HepG2 (cell line): ENCODE measurements at regions not wholly inside any gene's neighbourhood (a gene's known extent, or its start where the extent isn't known, plus 50 kb on each side); places are given as distances from the start of the nearest gene placed in this dataset.

Experiments
- ATAC-seq: fragments of 200-7000 bp; cut with Tn5 transposase; 3 replicates; pipeline ENCODE4 v1.9.1; 2020; ENCODE audit warnings: mild to moderate bottlenecking, moderate library complexity
- BruUV-seq: library from RNA; stranded (reverse); fragments of 400-500 nt; replicated peaks from 2 replicates; lab custom pipeline; 2021; lab: Mats Ljungman, UMichigan
- CTCF ChIA-PET: fragments of 300-600 bp; formaldehyde crosslinking; extraction: SDS; loops from one replicate; lab custom pipeline; 2021; ENCODE audit warnings: low total read pairs, inconsistent platforms, low intra/inter-chr PET ratio; lab: Yijun Ruan, JAX
- POLR2A ChIA-PET: fragments of 350-600 bp; sonication (Branson Sonifier 250); formaldehyde crosslinking; loops from one replicate; lab custom pipeline; 2020; ENCODE audit warnings: antibody characterized with exemption, inconsistent platforms; lab: Yijun Ruan, JAX
- DNase-seq: peaks from one replicate; pipeline ENCODE4 v3.0.0-alpha.2; 2015; ENCODE audit warnings: low spot score
- FAIRE-seq: peaks from 3 replicates; lab custom pipeline; 2011; peaks lifted over from hg19 to GRCh38; lab: Jason Lieb, UNC
- H2AFZ ChIP-seq: one replicate; pipeline ENCODE4 v1.6.1; 2011; ENCODE audit warnings: low read length, inconsistent platforms
- H3K27ac ChIP-seq: fragments of 300-600 bp; 3 replicates; pipeline ENCODE4 v1.8.0; 2011; ENCODE audit warnings: mixed run types, mild to moderate bottlenecking, mixed read lengths, low read length, inconsistent platforms; ENCODE audit not compliant: insufficient read depth; ENCODE audit errors: extremely low read length
- H3K27me3 ChIP-seq, 2 experiments: fragments of 200-600 bp in 1 of 2; 2 replicates in 1 of 2; 3 replicates in 1 of 2; pipeline versions ENCODE4 v1.6.0 to v1.8.0; 2011; ENCODE audit warnings: low read length in 2 of 2, mild to moderate bottlenecking in 2 of 2, moderate library complexity in 2 of 2, inconsistent platforms in 1 of 2; ENCODE audit not compliant: insufficient read depth in 2 of 2, control insufficient read depth in 1 of 2
- H3K36me3 ChIP-seq, 2 experiments: fragments of 200-600 bp in 1 of 2; replicated peaks in 1 of 2; 2 replicates in 1 of 2; 3 replicates in 1 of 2; pipeline versions ENCODE4 v1.5.1 to v1.8.0; 2011; ENCODE audit warnings: low read length in 2 of 2, inconsistent platforms in 1 of 2; ENCODE audit not compliant: insufficient read depth in 2 of 2, control insufficient read depth in 1 of 2
- H3K4me1 ChIP-seq: 2 replicates; pipeline ENCODE4 v1.5.1; 2012; ENCODE audit warnings: low read length, inconsistent platforms; ENCODE audit not compliant: insufficient read depth
- H3K4me2 ChIP-seq: 2 replicates; pipeline ENCODE4 v1.6.0; 2011; ENCODE audit warnings: low read depth, low read length, inconsistent platforms
- H3K4me3 ChIP-seq, 3 experiments: fragments of 200-600 bp in 1 of 3; sonication (generic), shearing (Covaris generic) in 1 of 3; replicated peaks in 1 of 3; 2 replicates each; pipeline ENCODE4 v1.5.1; 2011 to 2016; ENCODE audit warnings: low read length in 3 of 3, inconsistent platforms in 2 of 3, low read depth in 2 of 3, mild to moderate bottlenecking in 2 of 3, control low read depth in 1 of 3, mixed read lengths in 1 of 3; ENCODE audit not compliant: insufficient read depth in 1 of 3
- H3K79me2 ChIP-seq: one replicate; pipeline ENCODE4 v1.6.1; 2011; ENCODE audit warnings: low read length, inconsistent platforms; ENCODE audit not compliant: insufficient read depth
- H3K9ac ChIP-seq: 2 replicates; pipeline ENCODE4 v1.6.0; 2011; ENCODE audit warnings: mild to moderate bottlenecking, low read depth, low read length, inconsistent platforms; ENCODE audit not compliant: insufficient read depth
- H3K9me3 ChIP-seq: 2 replicates; pipeline ENCODE4 v1.5.1; 2012; ENCODE audit warnings: mild to moderate bottlenecking, low read length
- H4K20me1 ChIP-seq: 2 replicates; pipeline ENCODE4 v1.6.0; 2011; ENCODE audit warnings: inconsistent platforms, mild to moderate bottlenecking, low read length, moderate library complexity; ENCODE audit not compliant: insufficient read depth
- ARHGAP35 ChIP-seq: sonication (generic); formaldehyde crosslinking; IDR thresholded peaks from 2 replicates; pipeline ENCODE4 v1.9.0; 2022; ENCODE audit warnings: mild to moderate bottlenecking, inconsistent platforms, moderate library complexity, missing genetic modification reagents, borderline replicate concordance
- FLYWCH1 ChIP-seq: sonication (generic); formaldehyde crosslinking; IDR thresholded peaks from 2 replicates; pipeline ENCODE4 v1.8.1; 2023; ENCODE audit warnings: mild to moderate bottlenecking, missing genetic modification reagents
- GPBP1L1 ChIP-seq: sonication (generic); formaldehyde crosslinking; IDR thresholded peaks from 2 replicates; pipeline ENCODE4 v1.5.0; 2020; ENCODE audit warnings: mild to moderate bottlenecking, missing genetic modification reagents
- HNF1A ChIP-seq, 2 experiments: sonication (generic) in 1 of 2; formaldehyde crosslinking in 1 of 2; IDR thresholded peaks; 2 replicates each; pipeline versions ENCODE4 v1.4.0 to v1.6.1; 2016 to 2020; ENCODE audit warnings: borderline replicate concordance in 1 of 2, low read depth in 1 of 2, mild to moderate bottlenecking in 1 of 2, missing genetic modification reagents in 1 of 2
- MIXL1 ChIP-seq: IDR thresholded peaks from 2 replicates; pipeline ENCODE4 v1.6.1; 2016
- PHB2 ChIP-seq: fragments of 450-650 bp; IDR thresholded peaks from 2 replicates; pipeline ENCODE4 v1.6.1; 2018; ENCODE audit not compliant: partially characterized antibody
- RBM39 ChIP-seq: fragments of 200-400 bp; formaldehyde crosslinking; IDR thresholded peaks from one replicate; pipeline ENCODE4 v1.6.1; 2018; ENCODE audit warnings: antibody characterized with exemption, mild to moderate bottlenecking, low read depth, low read length; ENCODE audit not compliant: poor library complexity, severe bottlenecking
- RNF2 ChIP-seq: fragments of 450-650 bp; conservative IDR thresholded peaks from 2 replicates; pipeline ENCODE4 v1.6.1; 2016; ENCODE audit warnings: low read depth
- SIN3A ChIP-seq: IDR thresholded peaks from 2 replicates; pipeline ENCODE4 v1.6.1; 2011; ENCODE audit warnings: low read depth, mild to moderate bottlenecking, control low read depth, low read length, borderline replicate concordance
- SIX1 ChIP-seq: sonication (generic); formaldehyde crosslinking; IDR thresholded peaks from 2 replicates; pipeline ENCODE4 v1.4.0; 2020; ENCODE audit warnings: missing genetic modification reagents, borderline replicate concordance
- SRSF4 ChIP-seq: fragments of 200-400 bp; formaldehyde crosslinking; IDR thresholded peaks from one replicate; pipeline ENCODE4 v1.6.1; 2018; ENCODE audit warnings: mild to moderate bottlenecking, low read depth, low read length, moderate library complexity; ENCODE audit not compliant: poor library complexity, severe bottlenecking
- YY1 ChIP-seq: IDR thresholded peaks from 2 replicates; pipeline ENCODE4 v1.6.1; 2011; ENCODE audit warnings: low read length, low read depth, moderate library complexity, mild to moderate bottlenecking; ENCODE audit not compliant: insufficient read depth, insufficient replicate concordance
- ZNF282 ChIP-seq: fragments of 450-650 bp; IDR thresholded peaks from 2 replicates; pipeline ENCODE4 v1.6.1; 2018; ENCODE audit not compliant: partially characterized antibody
- ZNF331 ChIP-seq: sonication (generic); formaldehyde crosslinking; IDR thresholded peaks from 2 replicates; pipeline ENCODE4 v1.4.0; 2020; ENCODE audit warnings: missing genetic modification reagents
- ZNF720 ChIP-seq: sonication (generic); formaldehyde crosslinking; IDR thresholded peaks from 2 replicates; pipeline ENCODE4 v1.4.0; 2020; ENCODE audit warnings: missing genetic modification reagents
- ZNF740 ChIP-seq: sonication (generic); formaldehyde crosslinking; IDR thresholded peaks from 2 replicates; pipeline ENCODE4 v1.4.0; 2020; ENCODE audit warnings: missing genetic modification reagents
- ZNF790 ChIP-seq: sonication (generic); formaldehyde crosslinking; IDR thresholded peaks from 2 replicates; pipeline ENCODE4 v1.8.0; 2022; ENCODE audit warnings: missing genetic modification reagents, mild to moderate bottlenecking, borderline replicate concordance
- ZNF883 ChIP-seq: sonication (generic); formaldehyde crosslinking; IDR thresholded peaks from 2 replicates; pipeline ENCODE4 v1.5.1; 2020; ENCODE audit warnings: mild to moderate bottlenecking, missing genetic modification reagents; ENCODE audit errors: not compliant biosample characterization
- WGBS: methylation state at CpG from one replicate; pipeline ENCODE4 v1.1.6; 2017; ENCODE audit warnings: low lambda C conversion rate; 5-methylcytosine and 5-hydroxymethylcytosine counted together
- in situ Hi-C: cut with HindIII; loops from 2 replicates; pipeline ENCODE4 v1.10.0; 2017; ENCODE audit warnings: low pct_unique_long_range_greater_than_20kb; ENCODE audit not compliant: extremely low pct_ligation_motif_present
- intact Hi-C: fragments of 100-400 bp; cut with micrococcal nuclease; formaldehyde crosslinking; loops from one replicate; pipeline ENCODE4 v1.10.0; 2022; ENCODE audit not compliant: unreplicated experiment

- CTCF ChIA-PET, result no interaction called here
- FAIRE-seq, result no peak
- Histone ChIP-seq H3K9me3 (no peaks in the 10 kb centered on the region), H3K36me3 (no peaks in the 10 kb centered on the region), H3K4me2 (no peak overlapping the region), H3K27ac (no peak overlapping the region), H3K4me3 (no peak overlapping the region), H4K20me1 (no peaks in the 10 kb centered on the region; the same call in 1 of the 2 replicates), H3K79me2 (no peaks in the 10 kb centered on the region), H3K27me3 (peaks cover 0 to 5% of the 10 kb centered on the region in 2 experiments; a peak in 1 of 5 replicates), H3K9ac (no peak overlapping the region), H2AFZ (no peak overlapping the region), H3K4me1 (no peaks in the 10 kb centered on the region)
- no peak for DNase-seq
- ATAC-seq, result no peak
- TF ChIP-seq YY1, result no peak
- no peak for TF ChIP-seq PHB2
- TF ChIP-seq ZNF282, result no peak
- no peak for TF ChIP-seq ZNF790 (CRISPR knock-in tag)
- TF ChIP-seq ARHGAP35 (CRISPR knock-in tag), result no peak
- no peak for TF ChIP-seq RNF2
- no peak for TF ChIP-seq MIXL1
- TF ChIP-seq HNF1A (IDR thresholded peaks at IDR 0.05; ENCODE audit: low read depth), result no peak
- TF ChIP-seq HNF1A (CRISPR knock-in tag; IDR thresholded peaks at IDR 0.05; ENCODE audit: borderline replicate concordance), result no peak
- no peak for TF ChIP-seq FLYWCH1 (CRISPR knock-in tag)
- no peak for TF ChIP-seq SIN3A
- TF ChIP-seq SRSF4, result no peak
- no peak for TF ChIP-seq GPBP1L1 (CRISPR knock-in tag)
- no peak for TF ChIP-seq SIX1 (CRISPR knock-in tag)
- TF ChIP-seq ZNF720 (CRISPR knock-in tag), result no peak
- TF ChIP-seq RBM39, result no peak
- no peak for TF ChIP-seq ZNF331 (CRISPR knock-in tag)
- no peak for TF ChIP-seq ZNF883 (CRISPR knock-in tag)
- no peak for TF ChIP-seq ZNF740 (CRISPR knock-in tag)
- BruUV-seq, result no TSS peak
- intact Hi-C loops (no loop called here), in situ Hi-C loops (no loop called here)
- WGBS, result 12% methylated on average over 7 of the region's 7 CpGs
- POLR2A ChIA-PET, result no interaction called here
Observed at GRCh38 chr16:9578459-9578858, 487.0 kb downstream of the HAPSTR1 start.
